Stimulated activated naive CD4-positive, alpha-beta T cell (primary cell): ENCODE measurements at regions not wholly inside any gene's neighbourhood (a gene's known extent, or its start where the extent isn't known, plus 50 kb on each side); places are given as distances from the start of the nearest gene placed in this dataset.

Experiments
- DNase-seq, 6 experiments: peaks; one replicate each; lab custom pipeline; 2025; lab: John Stamatoyannopoulos, UW

GRCh38 chr10:4775808-4776207, 50.2 kb upstream of the AKR1E2 start:
- no peak for DNase-seq

GRCh38 chr10:4772202-4772570, 53.8 kb upstream of the AKR1E2 start:
- DNase-seq: no peak

- DNase-seq: no peak
Measured at GRCh38 chr10:4771554-4772201, 54.3 kb upstream of the AKR1E2 start.

GRCh38 chr10:4770801-4771553, 55.0 kb upstream of the AKR1E2 start:
- no peak for DNase-seq

GRCh38 chr10:4768416-4768815, 57.6 kb upstream of the AKR1E2 start:
- no peak for DNase-seq

- DNase-seq: no peak
Measured at GRCh38 chr10:4767033-4767814, 58.8 kb upstream of the AKR1E2 start.

GRCh38 chr10:4766454-4766853, 59.6 kb upstream of the AKR1E2 start:
- DNase-seq: no peak

GRCh38 chr10:4765428-4765827, 60.6 kb upstream of the AKR1E2 start:
- no peak for DNase-seq

- DNase-seq: no peak
Measured at GRCh38 chr10:4763960-4764428, 62.0 kb upstream of the AKR1E2 start.

- DNase-seq: no peak
Measured at GRCh38 chr10:4763513-4763912, 62.5 kb upstream of the AKR1E2 start.

GRCh38 chr10:4758256-4758655, 67.8 kb upstream of the AKR1E2 start:
- DNase-seq: no peak

- no peak for DNase-seq
Measured at GRCh38 chr10:4755286-4755989, 70.6 kb upstream of the AKR1E2 start.

- no peak for DNase-seq
Measured at GRCh38 chr10:4754143-4754542, 71.9 kb upstream of the AKR1E2 start.

- no peak for DNase-seq
Measured at GRCh38 chr10:4751211-4751610, 74.8 kb upstream of the AKR1E2 start.

- DNase-seq: no peak
Measured at GRCh38 chr10:4749271-4749574, 76.8 kb upstream of the AKR1E2 start.

GRCh38 chr10:4748491-4749270, 77.3 kb upstream of the AKR1E2 start:
- no peak for DNase-seq

GRCh38 chr10:4742217-4742616, 83.8 kb upstream of the AKR1E2 start:
- no peak for DNase-seq

- DNase-seq: no peak
Measured at GRCh38 chr10:4740471-4740870, 85.5 kb upstream of the AKR1E2 start.

- no peak for DNase-seq
Measured at GRCh38 chr10:4736608-4737007, 89.4 kb upstream of the AKR1E2 start.

GRCh38 chr10:4736183-4736582, 89.8 kb upstream of the AKR1E2 start:
- no peak for DNase-seq

GRCh38 chr10:4733843-4734224, 92.2 kb upstream of the AKR1E2 start:
- DNase-seq: no peak
